Mucosa of descending colon (tissue), 3 donors: ENCODE measurements at regions not wholly inside any gene's neighbourhood (a gene's known extent, or its start where the extent isn't known, plus 50 kb on each side); places are given as distances from the start of the nearest gene placed in this dataset.
"Not testable (repeated sequence)": the region's sequence is repeated elsewhere in the genome, so short reads cannot be mapped to it uniquely, and the experiment has no call there.

ENCODE experiments used
- ATAC-seq: fragments of 200-7000 bp; cut with Tn5 transposase; one replicate; pipeline ENCODE4 v1.9.1; 2020; ENCODE audit warnings: mild to moderate bottlenecking, moderate library complexity
- DNase-seq, 3 donors: peaks; one replicate each; pipeline ENCODE4 v3.0.0-alpha.2; 2020
- H3K36me3 ChIP-seq: fragments of 200-600 bp; one replicate; pipeline ENCODE4 v1.8.0; 2021; ENCODE audit warnings: low read depth, mild to moderate bottlenecking
- H3K4me1 ChIP-seq: fragments of 200-600 bp; one replicate; pipeline ENCODE4 v1.8.0; 2021; ENCODE audit warnings: low read depth, mild to moderate bottlenecking
- H3K4me3 ChIP-seq: fragments of 200-600 bp; one replicate; pipeline ENCODE4 v1.8.0; 2021; ENCODE audit warnings: mild to moderate bottlenecking
- H3K9me3 ChIP-seq: fragments of 200-600 bp; one replicate; pipeline ENCODE4 v1.8.0; 2021; ENCODE audit warnings: mild to moderate bottlenecking
- intact Hi-C, 2 donors: fragments of 100-400 bp; cut with DNase I in 1 of 2; cut with micrococcal nuclease in 1 of 2; formaldehyde crosslinking; loops; one replicate each; pipeline versions ENCODE4 v1.11.0 to v1.11.1; 2022; cut with DNase I, micrococcal nuclease
- TF ChIP-seq, protein P1 (sequence below): fragments of 200-600 bp; IDR thresholded peaks from one replicate; pipeline ENCODE4 v1.8.0; 2022; ENCODE audit warnings: antibody characterized with exemption, mild to moderate bottlenecking
- donor health status: DM: no; HTN: no; CAD: no; lungs with moderate emphysema.
- donor health status: DM: no; HTN: no; CAD: no.
- donor health status: DM: no; HTN: yes; CAD: no.

- no peak overlapping the region for H3K4me3 ChIP-seq
- ATAC-seq (no peak), DNase-seq (no peak)
- TF ChIP-seq, protein P1, sequence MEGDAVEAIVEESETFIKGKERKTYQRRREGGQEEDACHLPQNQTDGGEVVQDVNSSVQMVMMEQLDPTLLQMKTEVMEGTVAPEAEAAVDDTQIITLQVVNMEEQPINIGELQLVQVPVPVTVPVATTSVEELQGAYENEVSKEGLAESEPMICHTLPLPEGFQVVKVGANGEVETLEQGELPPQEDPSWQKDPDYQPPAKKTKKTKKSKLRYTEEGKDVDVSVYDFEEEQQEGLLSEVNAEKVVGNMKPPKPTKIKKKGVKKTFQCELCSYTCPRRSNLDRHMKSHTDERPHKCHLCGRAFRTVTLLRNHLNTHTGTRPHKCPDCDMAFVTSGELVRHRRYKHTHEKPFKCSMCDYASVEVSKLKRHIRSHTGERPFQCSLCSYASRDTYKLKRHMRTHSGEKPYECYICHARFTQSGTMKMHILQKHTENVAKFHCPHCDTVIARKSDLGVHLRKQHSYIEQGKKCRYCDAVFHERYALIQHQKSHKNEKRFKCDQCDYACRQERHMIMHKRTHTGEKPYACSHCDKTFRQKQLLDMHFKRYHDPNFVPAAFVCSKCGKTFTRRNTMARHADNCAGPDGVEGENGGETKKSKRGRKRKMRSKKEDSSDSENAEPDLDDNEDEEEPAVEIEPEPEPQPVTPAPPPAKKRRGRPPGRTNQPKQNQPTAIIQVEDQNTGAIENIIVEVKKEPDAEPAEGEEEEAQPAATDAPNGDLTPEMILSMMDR: no peak
- H3K9me3 ChIP-seq: no peaks in the 10 kb centered on the region
- no peaks in the 10 kb centered on the region for H3K4me1 ChIP-seq
- H3K36me3 ChIP-seq: no peaks in the 10 kb centered on the region
- intact Hi-C loops: no loop called here
These were observed 488.6 kb upstream of the USP9Y start for GRCh38 chrY:12212394-12212793.

DNA sequence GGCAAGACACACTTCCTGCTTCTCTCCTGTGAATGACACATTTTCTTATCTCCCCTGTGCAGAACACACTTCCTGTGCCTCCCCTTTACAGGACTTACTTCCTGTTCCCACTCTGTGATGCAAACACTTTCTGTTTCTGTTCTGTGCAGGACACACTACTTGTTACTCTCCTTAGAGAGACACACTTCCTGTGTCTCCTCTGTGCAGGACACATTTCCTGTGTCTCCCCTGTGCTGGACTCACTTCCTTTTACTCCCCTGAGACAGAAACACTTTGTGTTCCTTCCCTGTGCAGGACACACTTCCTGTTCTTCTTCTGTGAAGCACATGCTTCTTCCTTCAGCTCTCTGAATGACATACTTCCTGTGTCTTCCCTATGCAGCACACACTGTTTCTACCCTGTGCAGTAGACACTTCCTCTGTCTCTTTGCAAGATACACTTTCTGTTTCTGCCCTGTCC is 485.4 kb upstream of the USP9Y start:
- DNase-seq: no peak
- no peaks in the 10 kb centered on the region for H3K4me1 ChIP-seq
- ATAC-seq: no peak
- no peaks in the 10 kb centered on the region for H3K36me3 ChIP-seq
- no peak overlapping the region for H3K4me3 ChIP-seq
- TF ChIP-seq, protein P1: no peak
- intact Hi-C loops: no loop called here
- no peaks in the 10 kb centered on the region for H3K9me3 ChIP-seq

DNA sequence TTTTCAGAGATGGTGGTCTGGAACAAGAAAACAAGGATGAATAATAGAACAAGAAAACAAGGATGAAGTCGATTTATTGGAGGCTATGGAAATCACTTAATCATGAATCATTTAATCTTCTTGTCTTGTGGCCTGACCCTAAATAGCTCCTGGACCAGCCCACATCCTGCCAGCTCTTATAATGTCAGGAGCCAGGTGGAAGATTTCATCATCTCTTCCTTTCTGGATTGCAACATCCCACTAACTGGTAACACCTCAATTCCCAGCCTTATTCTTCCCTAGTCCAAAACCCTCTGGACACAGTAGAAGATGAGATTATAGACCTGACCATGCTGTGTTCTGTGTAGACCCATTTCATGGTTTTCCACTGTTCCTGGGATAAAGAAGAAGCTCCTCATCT is 470.1 kb upstream of the USP9Y start:
- ATAC-seq: no peak
- H3K4me1 ChIP-seq: no peaks in the 10 kb centered on the region
- no peak for DNase-seq
- TF ChIP-seq, protein P1: no peak
- H3K9me3 ChIP-seq: no peaks in the 10 kb centered on the region
- no peaks in the 10 kb centered on the region for H3K36me3 ChIP-seq
- intact Hi-C loops: no loop called here
- no peak overlapping the region for H3K4me3 ChIP-seq

- intact Hi-C loops: no loop called here
- ATAC-seq: no peak
These were observed 464.6 kb upstream of the USP9Y start for GRCh38 chrY:12236399-12236798.

DNA sequence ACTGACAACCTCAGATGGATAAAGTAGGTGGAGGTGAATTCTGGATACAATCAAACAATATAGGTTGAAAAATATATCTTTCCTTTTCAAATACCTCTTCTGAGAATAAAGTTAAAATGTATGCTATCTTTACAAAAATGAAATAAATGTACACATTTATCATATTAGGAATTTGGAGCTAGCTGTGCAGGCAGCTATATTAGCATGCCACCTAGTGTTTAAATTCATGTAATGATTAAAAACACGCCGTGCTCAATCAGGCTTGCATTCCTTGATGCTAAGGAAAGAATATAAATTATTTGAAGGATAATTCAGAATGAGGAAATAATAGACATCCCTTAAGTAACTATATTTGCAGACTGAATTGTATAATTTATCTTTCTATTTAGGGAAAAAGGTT is 460.7 kb upstream of the USP9Y start:
- H3K36me3 ChIP-seq, H3K4me3 ChIP-seq, H3K4me1 ChIP-seq, DNase-seq, ATAC-seq, intact Hi-C loops, H3K9me3 ChIP-seq: not testable (repeated sequence)

More at GRCh38 chrY:12236399-12236798, 464.6 kb upstream of the USP9Y start:
- no peak for DNase-seq
- TF ChIP-seq, protein P1: no peak
- H3K9me3 ChIP-seq: no peaks in the 10 kb centered on the region
- H3K36me3 ChIP-seq: no peaks in the 10 kb centered on the region
- no peak overlapping the region for H3K4me3 ChIP-seq
- no peaks in the 10 kb centered on the region for H3K4me1 ChIP-seq

GRCh38 chrY:12244146-12244545 is 456.9 kb upstream of the USP9Y start:
- intact Hi-C loops: no loop called here
- DNase-seq: no peak
- ATAC-seq: no peak
- Histone ChIP-seq H3K4me3 (no peak overlapping the region), H3K9me3 (no peaks in the 10 kb centered on the region), H3K36me3 (no peaks in the 10 kb centered on the region), H3K4me1 (no peaks in the 10 kb centered on the region)
- TF ChIP-seq, protein P1: no peak
